GM21786 (cell line): ENCODE measurements at regions not wholly inside any gene's neighbourhood (a gene's known extent, or its start where the extent isn't known, plus 50 kb on each side); places are given as distances from the start of the nearest gene placed in this dataset.
"Not testable (repeated sequence)": the region's sequence is repeated elsewhere in the genome, so short reads cannot be mapped to it uniquely, and the experiment has no call there.

Experiments
- ATAC-seq: cut with Tn5 transposase; IDR thresholded peaks from one replicate; pipeline ENCODE4 v1.9.1; 2021; ENCODE audit not compliant: unreplicated experiment

DNA sequence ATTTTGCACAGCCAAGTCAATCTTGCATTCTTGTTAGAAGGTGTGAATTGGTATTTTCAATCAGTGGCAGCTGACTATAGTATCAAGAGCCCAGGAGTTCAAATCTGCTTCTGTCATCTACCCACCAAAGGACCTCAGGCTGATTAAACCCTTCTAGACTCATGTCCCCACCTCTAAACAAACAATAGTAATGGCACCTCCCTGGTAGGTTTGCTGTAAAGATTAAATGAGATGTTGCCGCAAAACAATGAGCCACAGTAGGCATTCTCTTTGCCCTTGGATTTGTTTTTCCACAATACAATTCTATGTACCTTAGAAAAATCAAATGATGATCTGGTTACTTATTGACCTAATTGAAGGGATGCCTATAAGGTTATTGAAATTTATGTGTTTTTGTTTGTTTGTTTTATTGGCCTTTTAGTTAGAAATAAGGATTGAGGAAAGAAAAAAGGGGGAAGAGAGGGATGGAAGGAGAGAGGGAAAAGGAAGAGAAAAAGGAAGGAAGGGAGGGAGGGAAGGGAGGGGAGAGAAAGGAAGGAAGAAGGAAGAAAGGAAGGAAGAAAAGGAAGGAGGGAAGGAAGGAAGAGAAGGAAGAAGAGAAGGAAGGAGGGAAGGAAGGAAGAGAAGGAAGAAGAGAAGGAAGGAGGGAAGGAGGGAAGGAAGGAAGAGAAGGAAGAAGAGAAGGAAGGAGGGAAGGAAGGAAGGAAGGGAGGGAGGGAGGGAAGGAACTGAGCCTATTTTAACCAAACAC, 110.7 kb downstream of the ETS2 start:
- ATAC-seq = no peak

DNA sequence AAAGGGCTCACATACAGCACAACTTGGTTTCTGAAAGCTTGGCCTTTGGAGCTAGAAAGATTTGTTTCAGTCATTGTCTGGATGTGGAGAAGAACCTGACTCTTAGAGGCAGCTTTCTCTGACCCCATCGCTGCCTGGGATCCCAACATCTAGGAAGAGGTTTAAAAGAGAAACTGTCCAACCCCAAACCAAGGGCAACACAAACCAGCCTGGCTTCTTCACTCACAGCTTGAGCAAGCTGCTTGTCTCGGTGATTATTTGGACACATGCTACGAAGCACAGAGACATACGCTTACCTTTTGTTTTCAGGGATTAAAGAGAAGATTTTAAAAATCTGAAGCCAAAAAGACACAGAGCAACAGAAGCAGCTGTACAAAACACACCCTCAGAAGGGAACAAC, 109.8 kb downstream of the ETS2 start:
- no peak for ATAC-seq

DNA sequence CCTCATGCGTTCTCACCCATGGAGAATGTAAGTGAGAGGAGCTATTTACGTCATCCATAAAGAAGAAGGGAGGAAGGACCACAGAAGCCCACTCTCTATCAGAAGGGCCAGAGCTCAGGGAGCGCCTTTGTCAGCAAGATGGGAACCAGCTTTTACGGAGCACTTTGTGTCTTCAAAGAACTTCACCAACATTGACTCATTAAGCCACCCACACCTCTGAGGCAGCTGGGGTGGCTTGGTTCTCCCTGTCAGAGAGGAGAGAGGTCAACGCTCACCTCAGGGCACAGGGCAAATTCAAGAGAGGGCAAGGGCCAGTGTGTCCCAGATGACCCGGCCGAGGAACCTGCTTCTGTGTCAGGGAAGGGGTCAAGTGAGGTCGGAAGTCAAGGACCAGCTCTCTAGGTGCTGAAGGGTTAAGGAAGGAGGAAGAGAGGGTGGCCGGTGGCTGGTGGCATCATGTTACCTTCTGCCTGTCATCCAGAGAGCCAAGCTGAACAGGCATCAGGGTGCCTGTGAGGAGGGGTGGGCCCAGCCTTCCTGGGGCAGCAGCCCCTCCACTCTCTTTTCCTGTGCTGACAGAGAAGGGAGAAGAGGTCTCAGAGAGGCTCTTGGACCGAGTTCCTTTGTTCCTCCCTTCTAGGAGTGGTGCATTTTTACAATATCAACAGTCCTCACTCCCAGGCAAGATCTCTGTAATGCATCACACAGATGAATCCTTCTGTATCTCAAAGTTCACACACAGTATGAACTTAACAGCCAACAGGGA, 109.0 kb downstream of the ETS2 start:
- ATAC-seq = no peak

DNA sequence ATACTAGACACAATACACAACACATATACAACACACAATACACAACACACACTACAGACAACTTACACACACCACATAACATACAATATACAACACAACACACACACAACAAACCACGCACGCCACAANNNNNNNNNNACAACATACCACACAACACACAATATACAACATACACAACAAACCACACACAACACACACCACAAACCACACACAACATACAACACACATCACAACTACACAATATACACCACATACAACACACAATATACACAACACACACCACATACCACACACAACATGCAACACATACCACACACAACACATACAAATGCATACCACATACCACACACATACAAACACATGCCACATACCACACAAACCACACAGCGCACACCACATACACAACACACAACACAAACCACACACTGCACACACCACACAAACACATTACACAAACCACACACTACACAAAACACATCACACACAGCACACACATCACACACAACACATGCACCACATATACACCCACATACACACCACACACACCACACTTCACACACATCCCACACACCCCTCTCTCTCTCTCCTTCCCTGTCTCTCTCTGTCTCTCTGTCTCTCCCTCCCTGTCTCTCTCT, 108.3 kb downstream of the ETS2 start:
- ATAC-seq = no peak

DNA sequence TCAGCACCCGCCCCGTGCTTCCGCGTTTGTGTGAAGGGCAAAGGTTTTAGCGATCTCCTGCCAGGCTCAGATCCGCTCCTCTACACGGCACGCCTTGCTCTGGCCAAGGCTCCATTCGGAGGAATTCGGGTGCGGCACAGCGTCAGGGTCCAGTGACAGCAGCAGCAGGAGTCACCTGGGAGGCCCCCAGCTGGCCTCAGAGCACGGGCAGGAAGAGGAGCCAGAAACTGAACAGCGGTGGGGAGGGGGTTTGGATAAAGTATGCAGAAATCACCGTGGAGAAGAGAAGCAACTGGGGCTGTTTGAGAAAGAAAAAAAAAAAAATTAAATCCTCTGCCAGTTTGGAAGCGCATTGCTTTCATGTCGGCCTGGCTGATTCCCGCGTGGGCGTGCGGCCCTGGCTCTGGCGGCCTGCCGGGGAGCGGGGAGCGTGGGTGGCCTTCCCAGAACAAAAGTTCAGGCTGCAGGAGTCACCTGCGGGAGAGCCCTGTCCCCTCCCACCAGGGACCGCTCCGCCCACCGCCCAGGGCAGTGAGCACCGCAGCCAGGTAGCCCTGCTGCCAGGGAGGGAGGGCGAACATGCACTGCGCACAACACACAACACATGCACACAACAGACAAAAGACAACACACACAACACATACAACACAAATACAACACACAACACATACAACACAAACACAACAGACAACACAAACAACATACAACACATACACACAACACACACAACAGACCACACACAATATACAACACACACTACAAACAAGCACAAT, 107.6 kb downstream of the ETS2 start:
- no peak for ATAC-seq

DNA sequence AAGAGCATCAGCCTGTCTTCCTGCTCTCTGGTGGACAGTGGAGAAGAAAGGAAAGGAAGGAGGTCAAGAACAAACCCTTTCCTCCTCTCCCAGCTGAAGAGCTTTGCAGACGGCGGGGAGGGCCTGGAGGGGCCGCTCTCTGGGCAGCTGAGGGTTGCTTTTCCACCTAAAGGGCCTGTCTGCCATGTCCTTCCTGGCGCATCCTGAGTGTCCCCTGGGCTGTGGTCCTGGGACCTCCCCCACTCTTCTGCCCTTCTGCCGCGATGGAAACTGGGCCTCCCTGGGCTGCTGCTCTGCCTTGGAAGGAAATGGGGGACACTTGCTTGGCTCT, 107.0 kb downstream of the ETS2 start:
- ATAC-seq = no peak

DNA sequence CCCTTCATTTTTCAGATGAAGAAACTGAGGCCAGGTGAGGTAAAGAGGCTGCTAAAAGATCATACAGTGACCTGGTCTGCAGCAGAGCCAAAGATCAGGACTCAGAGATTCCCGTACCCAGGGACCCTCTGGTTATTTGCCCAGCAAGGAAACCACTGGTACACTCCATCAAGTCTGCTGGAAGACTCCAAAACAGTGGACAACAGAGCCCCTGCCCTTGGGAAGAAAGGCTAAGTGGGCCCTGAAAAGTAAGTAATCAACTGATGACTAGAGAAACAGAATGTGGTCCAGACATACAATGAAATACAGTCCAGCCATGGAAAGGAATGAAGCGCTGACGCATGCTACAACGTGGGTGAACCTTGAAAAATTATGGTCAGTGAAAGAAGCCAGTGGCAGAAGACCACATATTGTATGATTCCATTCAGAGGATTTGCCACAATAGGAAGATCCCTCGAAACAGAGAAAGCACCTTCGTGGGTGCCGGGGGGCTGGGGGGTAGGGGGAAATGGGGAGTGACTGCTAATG, 106.4 kb downstream of the ETS2 start:
- ATAC-seq = no peak

DNA sequence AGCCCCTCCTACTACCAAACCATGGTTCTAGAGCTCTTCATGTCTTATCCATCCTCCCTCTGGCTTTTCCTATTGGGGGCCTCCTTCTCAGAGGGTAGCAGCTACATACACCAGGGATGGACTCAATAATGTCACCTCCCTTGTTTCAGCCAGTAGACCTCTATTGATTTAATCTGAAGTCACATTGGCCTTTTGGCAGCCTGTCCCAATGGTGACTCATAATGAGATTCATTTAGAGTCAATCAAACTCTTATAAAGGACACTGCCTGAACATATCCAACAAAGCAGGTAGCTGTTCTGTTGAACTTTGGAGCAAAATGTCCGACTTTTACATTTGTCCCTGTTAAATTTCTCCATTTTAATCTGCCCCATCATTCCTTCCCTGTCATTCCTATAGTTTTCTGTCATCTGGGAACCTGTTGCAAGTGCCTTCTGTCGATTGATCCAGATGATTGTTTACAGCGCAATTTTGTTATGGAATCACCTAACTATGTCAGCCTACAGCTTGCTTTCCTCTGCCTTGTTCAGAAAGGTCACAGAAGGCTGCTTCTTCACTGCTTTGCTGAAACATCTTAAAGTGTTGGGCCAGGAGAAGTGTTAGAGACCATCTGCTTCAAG, 105.9 kb downstream of the ETS2 start:
- no peak for ATAC-seq

DNA sequence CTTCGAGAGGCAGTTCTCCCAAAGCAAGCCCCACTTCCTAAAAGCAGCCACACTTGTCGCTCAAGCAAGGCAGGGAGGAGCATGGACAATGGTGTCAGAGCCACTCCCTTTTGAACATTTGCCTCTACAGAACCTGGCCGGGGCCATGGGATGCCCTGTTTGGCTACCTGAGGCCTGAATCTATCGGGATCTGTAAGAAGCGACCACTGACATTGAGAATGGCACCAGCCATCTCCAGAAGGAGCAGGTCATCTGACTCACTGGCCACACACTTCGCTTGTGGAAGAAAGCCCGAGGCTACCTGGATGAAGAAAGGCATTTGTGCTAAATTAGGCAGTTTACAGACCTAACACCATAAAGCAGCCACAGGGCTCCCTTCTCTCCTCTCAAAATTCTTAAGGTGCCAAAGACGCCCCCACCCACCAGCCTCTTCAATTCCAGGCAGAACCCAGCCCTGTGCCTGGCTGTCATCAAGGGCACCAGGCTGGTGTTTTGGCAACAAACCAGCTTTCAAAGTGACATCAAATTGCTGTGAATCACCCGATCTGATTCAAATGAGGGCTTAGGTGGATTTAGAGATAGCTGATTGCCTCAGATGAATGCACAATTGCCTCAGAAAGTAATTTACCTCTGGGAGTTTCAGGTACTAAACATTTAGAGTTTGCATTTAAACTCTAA, 104.8 kb downstream of the ETS2 start:
- no peak for ATAC-seq

DNA sequence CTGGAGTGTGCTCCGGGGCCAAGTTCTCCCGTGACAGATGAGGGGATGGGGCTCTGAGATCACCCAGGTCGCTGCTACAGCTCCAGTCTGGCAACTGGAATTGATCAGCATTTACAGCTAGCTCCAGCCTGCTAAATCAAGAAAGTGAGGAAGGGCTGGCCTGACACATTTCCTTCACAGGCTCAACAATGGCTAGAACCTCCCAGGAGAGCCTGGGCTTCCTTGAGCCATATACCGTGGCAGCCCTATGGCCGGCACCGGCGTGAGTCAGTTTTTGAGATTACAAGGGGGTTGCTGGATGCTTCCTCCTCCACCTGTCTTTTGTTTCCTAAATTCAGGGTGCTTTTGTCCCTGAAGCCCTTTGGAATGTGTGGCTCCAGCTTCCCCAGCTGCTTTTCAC, 104.2 kb downstream of the ETS2 start:
- ATAC-seq = no peak

DNA sequence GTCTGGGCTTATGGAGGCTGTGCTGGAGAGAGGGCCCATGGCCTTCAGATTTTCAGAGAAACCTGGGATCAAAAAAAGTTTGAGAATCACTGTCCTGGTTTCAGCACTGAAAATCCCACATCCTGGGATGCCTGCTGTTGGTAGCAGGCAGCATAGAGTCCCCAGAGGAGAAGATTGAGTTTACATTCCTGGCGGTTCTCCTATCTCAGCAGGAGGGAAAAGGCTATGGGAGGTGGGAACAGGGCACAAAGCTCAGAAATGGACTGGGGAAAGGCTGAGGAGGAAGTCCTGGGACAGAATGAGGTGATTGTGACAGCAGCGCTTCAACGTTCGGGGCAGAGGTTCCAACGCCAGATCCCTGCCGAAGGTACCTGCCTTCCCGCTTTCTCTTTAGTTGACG, 103.4 kb downstream of the ETS2 start:
- no peak for ATAC-seq

DNA sequence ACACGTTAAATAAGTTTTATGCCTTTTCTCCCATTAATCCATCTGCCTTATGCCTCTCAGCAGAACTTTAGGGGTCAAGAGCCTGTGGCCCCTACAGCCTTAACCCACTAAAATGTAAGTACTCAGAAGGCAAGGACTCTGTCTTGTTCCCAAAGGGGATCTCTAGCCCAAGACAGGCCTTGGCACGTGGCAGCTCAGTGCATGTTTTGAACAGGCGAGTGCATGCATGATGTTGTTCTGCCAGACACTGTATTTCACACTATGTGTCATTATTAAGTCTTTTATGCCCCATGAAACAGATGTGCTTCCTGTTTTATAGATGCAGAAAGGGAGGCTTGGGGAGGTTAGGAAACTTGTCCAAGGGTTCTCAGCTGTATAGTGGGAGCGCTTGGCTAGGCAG, 102.8 kb downstream of the ETS2 start:
- ATAC-seq = no peak

DNA sequence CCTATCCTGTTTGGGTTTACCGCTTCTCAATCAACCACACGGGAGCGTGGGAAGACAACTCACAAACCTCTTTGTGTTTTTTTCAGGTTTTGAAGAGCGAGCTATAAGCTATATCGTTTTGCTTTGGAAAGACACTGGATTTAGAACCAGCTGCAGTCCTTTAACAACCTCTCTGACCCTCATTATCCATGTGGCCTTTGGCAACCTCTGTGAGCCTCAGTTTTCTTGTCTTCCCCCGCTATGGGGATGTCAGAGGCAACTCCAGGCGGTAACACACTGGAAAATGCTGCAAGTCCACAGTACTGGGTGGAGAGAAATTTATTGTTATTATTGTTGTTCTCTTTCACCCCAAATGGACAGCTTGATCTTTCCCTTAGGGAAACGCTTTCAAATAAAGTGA, 100.0 kb downstream of the ETS2 start:
- no peak for ATAC-seq

DNA sequence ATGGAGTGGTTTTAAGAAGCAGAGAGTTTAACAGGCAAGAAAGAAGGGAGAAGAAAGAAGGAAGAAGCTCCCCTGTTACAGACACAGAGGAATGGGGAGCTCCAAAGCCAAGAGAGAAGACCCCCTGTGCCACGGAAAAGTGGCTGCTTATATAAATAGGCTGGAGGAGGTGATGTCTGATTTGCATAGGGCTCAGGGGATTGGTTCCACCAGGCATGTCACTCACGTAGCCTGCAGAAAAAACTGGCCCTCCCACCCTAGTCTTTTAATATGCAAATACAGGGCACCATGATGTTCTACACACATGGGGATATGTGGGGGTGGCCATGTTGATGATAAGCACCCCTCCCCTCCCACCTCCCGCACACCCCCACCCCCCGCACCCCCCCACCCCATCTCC, 99.6 kb downstream of the ETS2 start:
- no peak for ATAC-seq

DNA sequence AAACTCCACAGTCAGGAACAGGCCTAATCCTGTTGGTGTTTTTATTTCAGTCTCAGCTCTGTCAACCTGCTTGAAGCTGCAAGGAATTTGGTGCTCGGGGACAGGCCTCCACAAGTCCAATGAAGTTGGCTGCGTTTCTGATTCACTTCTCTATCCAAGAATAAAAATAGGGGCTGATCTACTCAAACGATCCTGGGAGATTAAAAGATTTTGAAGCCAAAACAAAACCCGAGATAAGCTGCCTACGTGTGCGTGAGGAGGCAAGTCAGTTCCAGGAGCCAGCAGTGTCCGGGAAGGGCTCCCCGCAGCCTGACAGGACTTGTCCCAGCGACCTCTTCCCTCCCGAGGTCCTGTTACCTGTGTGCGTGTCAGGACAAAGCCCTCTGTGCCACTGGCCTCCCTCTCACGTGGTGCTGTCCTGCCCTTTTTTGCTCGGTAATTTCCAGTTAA, 98.0 kb downstream of the ETS2 start:
- no peak for ATAC-seq

DNA sequence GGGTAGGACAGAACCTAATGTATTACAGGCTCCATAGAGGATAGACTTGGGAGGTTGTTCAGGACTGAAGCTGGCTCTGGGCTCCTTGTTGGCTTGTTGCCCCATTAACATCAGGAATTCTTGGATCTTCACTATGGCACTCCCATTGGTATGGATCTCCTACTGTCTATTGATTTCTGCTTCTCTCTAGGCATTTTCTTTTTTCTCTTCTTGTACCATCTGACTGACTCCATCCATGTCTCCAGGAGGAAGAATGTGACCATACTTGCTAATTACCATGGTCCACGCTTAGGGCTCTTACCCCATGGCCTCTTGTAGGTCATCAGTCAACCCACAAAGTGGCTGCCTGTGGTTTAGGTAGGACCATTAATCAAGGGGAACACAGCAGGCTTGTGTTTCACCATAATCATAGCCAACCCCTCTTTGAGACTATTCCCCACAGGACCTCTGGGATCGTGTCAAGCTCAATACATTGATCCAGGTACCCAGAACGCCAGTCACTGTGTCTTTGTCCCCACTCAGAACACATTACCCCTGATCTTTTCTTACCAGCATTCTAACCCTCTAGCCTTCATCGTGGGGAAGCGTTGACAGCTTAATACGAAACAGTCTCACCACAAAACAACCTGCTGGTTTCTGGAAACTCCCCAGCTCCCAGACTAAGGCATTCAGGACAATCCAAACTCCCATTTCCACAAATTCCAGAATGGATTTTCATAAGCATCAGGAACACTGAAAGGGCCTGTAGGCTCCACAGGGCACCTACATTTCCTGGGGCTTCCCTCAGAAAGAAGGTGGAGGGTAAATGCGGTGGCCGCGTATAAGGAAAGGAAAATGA, 97.1 kb downstream of the ETS2 start:
- no peak for ATAC-seq

DNA sequence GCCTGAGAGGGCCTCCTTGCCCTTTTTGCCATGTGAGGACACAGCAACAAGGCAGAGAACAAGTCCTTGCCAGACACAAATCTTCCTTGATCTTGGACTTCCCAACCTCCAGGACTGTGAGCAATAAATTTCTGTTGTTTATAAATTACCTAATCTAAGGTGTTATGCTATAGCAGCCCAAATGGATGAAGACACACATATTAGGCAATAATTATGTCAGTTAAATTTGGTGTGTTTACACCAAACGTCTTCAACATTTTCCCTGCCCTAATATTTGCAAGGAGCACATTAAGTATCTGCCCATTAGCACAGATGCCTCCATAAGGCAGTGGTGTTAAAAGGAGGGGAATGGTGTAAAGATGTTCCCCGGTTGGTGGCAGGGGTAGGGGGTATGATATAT, 94.8 kb downstream of the ETS2 start:
- no peak for ATAC-seq

DNA sequence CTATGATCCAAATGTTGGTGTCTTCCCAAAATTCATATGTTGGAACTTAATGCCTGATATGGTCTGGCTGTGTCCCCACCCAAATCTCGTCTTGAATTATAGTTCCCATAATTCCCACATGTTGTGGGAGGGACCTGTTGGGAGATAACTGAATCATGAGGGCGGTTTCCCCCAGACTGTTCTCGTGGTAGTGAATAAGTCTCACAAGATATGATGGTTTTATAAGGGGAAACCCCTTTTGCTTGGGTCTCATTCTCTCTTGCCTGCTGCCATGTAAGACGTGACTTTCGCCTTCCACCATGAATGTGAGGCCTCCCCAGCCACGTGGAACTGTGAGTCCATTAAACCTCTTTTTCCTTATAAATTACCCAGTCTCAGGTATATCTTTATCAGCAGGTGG, 94.3 kb downstream of the ETS2 start:
- ATAC-seq = not testable (repeated sequence)

DNA sequence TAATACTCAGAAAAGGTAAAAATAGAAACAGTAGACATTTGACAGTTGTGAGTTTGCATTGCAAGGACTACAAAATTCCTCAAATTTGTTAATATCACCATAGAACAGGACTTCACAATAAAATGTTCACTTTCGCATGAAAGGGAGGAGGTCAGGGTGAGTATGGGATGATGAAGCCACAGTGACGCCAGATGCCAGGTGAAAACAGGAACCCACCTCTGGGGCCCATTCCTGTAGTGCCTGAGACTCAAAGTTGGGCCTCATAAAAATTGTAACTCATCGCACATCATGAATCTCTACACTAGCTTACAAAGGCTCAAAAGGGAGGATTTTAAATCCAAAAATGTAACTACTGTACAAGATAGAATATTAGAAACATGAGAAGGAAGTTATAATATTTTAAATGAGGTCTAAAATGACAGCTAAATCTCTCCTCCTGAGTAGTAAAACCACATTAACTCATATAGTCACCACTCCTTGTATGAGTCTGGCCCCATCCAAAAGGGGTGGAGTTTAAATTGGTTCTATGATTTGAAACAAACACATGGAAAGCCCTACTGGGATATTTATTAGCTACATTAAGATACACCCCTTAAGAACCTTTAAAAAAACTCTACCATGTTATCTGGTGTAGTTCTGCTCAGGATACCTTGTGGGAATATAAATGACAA, 93.7 kb downstream of the ETS2 start:
- no peak for ATAC-seq
